ENCODE measurements at regions not wholly inside any gene's neighbourhood (a gene's known extent, or its start where the extent isn't known, plus 50 kb on each side); places are given as distances from the start of the nearest gene placed in this dataset.

DNA sequence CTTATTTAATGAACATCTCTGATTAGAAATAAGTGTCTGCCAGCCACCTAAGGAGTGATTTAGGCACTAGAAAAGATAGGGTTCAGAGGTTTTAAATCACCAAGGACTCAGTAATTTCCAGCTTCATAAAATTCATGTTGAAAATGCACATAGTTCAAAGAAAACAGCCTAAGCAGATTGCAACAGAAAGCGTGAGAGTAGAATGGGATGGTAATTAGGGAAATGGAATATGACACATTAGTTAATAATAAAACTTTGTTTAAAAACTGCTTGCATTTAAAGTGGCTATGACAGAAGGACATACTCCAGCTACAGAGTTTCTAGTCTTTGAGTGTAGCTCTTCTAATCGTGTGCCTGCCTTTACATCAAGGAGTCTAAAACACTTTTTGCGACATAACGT lies 490.8 kb downstream of the TLE4 start:
- H3K9me1 ChIP-seq (ENCODE audit: control insufficient read depth, insufficient read depth, low read length) = no peaks in the 10 kb centered on the region
- H2AFZ ChIP-seq (ENCODE audit: low read depth, low read length) = no peak overlapping the region
- ChIA-PET POLR2A (no interaction called here), CTCF (ENCODE audit: low intra/inter-chr PET ratio) (no interaction called here)
- in situ Hi-C loops (cut with MboI) = no loop called here
- ATAC-seq (no peak), DNase-seq (ENCODE audit: extremely low read depth in 1 of 4, low spot score in 3 of 4) (no peak), FAIRE-seq (no peak)
- no peaks in the 10 kb centered on the region for H3K79me2 ChIP-seq (ENCODE audit: control insufficient read depth, insufficient read depth, low read length)
- H3K4me2 ChIP-seq (ENCODE audit: insufficient read depth, low read length) = no peak overlapping the region
- H4K20me1 ChIP-seq (replicated peaks; ENCODE audit: control insufficient read depth, insufficient read depth, low read length) = no peaks in the 10 kb centered on the region
- H3K4me3 ChIP-seq = no peak overlapping the region
- no TSS peak for BruUV-seq (replicated peaks)
- 2% methylated on average over 4 of the region's 4 CpGs for WGBS (ENCODE audit: insufficient coverage, low coverage, missing lambda C conversion rate)
- H3K4me1 ChIP-seq (replicated peaks in 1 of 2; ENCODE audit: control insufficient read depth in 2 of 2, insufficient read depth in 2 of 2, low read length in 2 of 2) = no peaks in the 10 kb centered on the region
- H3K27ac ChIP-seq (ENCODE audit: extremely low read depth, low read depth, low read length) = no peak overlapping the region
- H3K9me3 ChIP-seq (replicated peaks; ENCODE audit: control insufficient read depth, insufficient read depth, low read depth, low read length) = no peaks in the 10 kb centered on the region
- H3K36me3 ChIP-seq (ENCODE audit: control insufficient read depth, insufficient read depth, low read length) = no peaks in the 10 kb centered on the region
- TF ChIP-seq RBBP5 (IDR thresholded peaks at IDR 0.05; ENCODE audit: borderline replicate concordance, insufficient read depth, low read length, poor library complexity, severe bottlenecking) = no peak
- TF ChIP-seq, protein P1, sequence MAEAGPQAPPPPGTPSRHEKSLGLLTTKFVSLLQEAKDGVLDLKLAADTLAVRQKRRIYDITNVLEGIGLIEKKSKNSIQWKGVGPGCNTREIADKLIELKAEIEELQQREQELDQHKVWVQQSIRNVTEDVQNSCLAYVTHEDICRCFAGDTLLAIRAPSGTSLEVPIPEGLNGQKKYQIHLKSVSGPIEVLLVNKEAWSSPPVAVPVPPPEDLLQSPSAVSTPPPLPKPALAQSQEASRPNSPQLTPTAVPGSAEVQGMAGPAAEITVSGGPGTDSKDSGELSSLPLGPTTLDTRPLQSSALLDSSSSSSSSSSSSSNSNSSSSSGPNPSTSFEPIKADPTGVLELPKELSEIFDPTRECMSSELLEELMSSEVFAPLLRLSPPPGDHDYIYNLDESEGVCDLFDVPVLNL (CRISPR knock-in tag; IDR thresholded peaks at IDR 0.05; ENCODE audit: low read depth) = no peak
- no peak for TF ChIP-seq SAFB (IDR thresholded peaks at IDR 0.05; ENCODE audit: borderline replicate concordance, low read depth, low read length)
- no peak for TF ChIP-seq LCOR (CRISPR knock-in tag; IDR thresholded peaks at IDR 0.05)
- TF ChIP-seq SMARCA5 (IDR thresholded peaks at IDR 0.05) = no peak
- TF ChIP-seq ZNF696 (CRISPR knock-in tag; conservative IDR thresholded peaks at IDR 0.05) = no peak
- no peak for TF ChIP-seq CC2D1A (IDR thresholded peaks at IDR 0.05)
- TF ChIP-seq GATAD2B (IDR thresholded peaks at IDR 0.05; ENCODE audit: borderline replicate concordance) = no peak
- TF ChIP-seq, protein P2, sequence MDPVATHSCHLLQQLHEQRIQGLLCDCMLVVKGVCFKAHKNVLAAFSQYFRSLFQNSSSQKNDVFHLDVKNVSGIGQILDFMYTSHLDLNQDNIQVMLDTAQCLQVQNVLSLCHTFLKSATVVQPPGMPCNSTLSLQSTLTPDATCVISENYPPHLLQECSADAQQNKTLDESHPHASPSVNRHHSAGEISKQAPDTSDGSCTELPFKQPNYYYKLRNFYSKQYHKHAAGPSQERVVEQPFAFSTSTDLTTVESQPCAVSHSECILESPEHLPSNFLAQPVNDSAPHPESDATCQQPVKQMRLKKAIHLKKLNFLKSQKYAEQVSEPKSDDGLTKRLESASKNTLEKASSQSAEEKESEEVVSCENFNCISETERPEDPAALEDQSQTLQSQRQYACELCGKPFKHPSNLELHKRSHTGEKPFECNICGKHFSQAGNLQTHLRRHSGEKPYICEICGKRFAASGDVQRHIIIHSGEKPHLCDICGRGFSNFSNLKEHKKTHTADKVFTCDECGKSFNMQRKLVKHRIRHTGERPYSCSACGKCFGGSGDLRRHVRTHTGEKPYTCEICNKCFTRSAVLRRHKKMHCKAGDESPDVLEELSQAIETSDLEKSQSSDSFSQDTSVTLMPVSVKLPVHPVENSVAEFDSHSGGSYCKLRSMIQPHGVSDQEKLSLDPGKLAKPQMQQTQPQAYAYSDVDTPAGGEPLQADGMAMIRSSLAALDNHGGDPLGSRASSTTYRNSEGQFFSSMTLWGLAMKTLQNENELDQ (CRISPR knock-in tag; IDR thresholded peaks at IDR 0.05; ENCODE audit: borderline replicate concordance) = no peak
- TF ChIP-seq, protein P3, sequence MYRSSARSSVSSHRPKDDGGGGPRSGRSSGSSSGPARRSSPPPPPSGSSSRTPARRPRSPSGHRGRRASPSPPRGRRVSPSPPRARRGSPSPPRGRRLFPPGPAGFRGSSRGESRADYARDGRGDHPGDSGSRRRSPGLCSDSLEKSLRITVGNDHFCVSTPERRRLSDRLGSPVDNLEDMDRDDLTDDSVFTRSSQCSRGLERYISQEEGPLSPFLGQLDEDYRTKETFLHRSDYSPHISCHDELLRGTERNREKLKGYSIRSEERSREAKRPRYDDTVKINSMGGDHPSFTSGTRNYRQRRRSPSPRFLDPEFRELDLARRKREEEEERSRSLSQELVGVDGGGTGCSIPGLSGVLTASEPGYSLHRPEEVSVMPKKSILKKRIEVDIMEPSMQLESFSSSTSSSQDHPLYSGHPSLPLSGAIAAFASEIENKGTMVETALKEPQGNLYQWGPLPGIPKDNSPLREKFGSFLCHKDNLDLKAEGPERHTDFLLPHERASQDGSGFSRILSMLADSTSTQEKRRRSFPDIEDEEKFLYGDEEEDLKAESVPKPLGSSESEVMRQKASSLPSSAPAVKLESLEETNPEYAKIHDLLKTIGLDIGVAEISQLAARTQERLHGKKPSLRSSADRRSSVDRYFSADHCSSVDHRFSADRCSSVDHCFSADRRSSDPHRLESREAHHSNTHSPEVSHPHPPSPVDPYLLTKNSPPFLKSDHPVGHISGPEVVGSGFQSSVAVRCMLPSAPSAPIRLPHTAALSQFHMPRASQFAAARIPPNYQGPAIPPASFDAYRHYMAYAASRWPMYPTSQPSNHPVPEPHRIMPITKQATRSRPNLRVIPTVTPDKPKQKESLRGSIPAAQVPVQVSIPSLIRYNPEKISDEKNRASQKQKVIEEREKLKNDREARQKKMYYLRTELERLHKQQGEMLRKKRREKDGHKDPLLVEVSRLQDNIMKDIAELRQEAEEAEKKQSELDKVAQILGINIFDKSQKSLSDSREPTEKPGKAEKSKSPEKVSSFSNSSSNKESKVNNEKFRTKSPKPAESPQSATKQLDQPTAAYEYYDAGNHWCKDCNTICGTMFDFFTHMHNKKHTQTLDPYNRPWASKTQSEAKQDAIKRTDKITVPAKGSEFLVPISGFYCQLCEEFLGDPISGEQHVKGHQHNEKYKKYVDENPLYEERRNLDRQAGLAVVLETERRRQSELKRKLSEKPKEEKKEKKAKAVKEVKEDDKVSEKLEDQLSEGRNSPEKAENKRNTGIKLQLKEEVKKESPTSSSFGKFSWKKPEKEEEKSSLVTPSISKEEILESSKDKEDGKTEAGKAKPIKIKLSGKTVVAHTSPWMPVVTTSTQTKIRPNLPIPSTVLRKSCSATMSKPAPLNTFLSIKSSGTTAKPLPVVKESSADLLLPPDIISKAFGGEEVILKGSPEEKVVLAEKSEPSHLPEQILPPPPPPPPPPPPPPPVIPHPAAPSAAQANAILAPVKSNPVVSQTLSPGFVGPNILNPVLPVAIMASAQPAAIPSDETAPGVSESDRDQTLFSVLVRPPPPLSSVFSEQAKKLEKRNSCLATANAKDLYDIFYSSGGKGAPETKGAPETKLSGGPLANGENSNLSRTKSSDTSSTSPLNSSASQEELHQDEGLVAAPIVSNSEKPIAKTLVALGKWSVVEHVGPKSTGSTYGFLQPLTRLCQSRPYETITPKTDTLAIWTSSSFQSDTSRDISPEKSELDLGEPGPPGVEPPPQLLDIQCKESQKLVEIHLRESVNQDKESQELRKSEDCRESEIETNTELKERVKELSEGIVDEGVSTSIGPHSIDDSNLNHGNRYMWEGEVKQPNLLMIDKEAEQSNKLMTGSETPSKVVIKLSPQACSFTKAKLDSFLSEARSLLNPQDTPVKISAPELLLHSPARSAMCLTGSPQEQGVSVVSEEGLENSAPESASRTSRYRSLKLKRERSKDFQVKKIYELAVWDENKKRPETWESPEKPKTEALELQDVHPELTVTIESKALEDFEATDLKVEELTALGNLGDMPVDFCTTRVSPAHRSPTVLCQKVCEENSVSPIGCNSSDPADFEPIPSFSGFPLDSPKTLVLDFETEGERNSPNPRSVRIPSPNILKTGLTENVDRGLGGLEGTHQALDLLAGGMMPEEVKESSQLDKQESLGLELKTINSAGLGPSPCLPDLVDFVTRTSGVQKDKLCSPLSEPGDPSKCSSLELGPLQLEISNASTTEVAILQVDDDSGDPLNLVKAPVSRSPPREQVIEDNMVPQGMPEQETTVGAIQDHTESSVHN (IDR thresholded peaks at IDR 0.05; ENCODE audit: borderline replicate concordance in 1 of 2, low read depth in 1 of 2) = no peak
- H3K9ac ChIP-seq (ENCODE audit: insufficient read depth in 1 of 2, low read depth in 2 of 2, low read length in 2 of 2) = no peak overlapping the region
- H3K27me3 ChIP-seq (ENCODE audit: control insufficient read depth in 2 of 2, insufficient read depth in 2 of 2, low read length in 2 of 2) = no peaks in the 10 kb centered on the region
- intact Hi-C loops (cut with micrococcal nuclease) = no loop called here
